ENCODE measurements at regions not wholly inside any gene's neighbourhood (a gene's known extent, or its start where the extent isn't known, plus 50 kb on each side); places are given as distances from the start of the nearest gene placed in this dataset.
"Not testable (repeated sequence)": the region's sequence is repeated elsewhere in the genome, so short reads cannot be mapped to it uniquely, and the experiment has no call there.

- Mint-ChIP-seq H3K4me1 (no peaks in the 10 kb centered on the region), H3K27me3 (ENCODE audit: low read depth) (no peaks in the 10 kb centered on the region), H3K9me3 (peaks cover 7% of the 10 kb centered on the region), H3K36me3 (ENCODE audit: low read depth) (no peaks in the 10 kb centered on the region), H3K4me3 (no peak overlapping the region), H3K27ac (no peak overlapping the region)
- TF ChIP-seq CTCF (IDR thresholded peaks at IDR 0.05; ENCODE audit: unreplicated experiment in 3 of 3) = no peak
These were observed 71.3 kb upstream of the PKN2 start for GRCh38 chr1:88612773-88613172.

GRCh38 chr1:88618331-88618730, 65.7 kb upstream of the PKN2 start:
- peaks cover 39% of the 10 kb centered on the region for H3K9me3 Mint-ChIP-seq
- H3K4me3 Mint-ChIP-seq = no peak overlapping the region
- peaks cover 4% of the 10 kb centered on the region for H3K36me3 Mint-ChIP-seq (ENCODE audit: low read depth)
- no peak for TF ChIP-seq CTCF (IDR thresholded peaks at IDR 0.05; ENCODE audit: unreplicated experiment in 3 of 3)
- H3K27ac Mint-ChIP-seq = no peak overlapping the region
- H3K27me3 Mint-ChIP-seq (ENCODE audit: low read depth) = no peaks in the 10 kb centered on the region
- no peaks in the 10 kb centered on the region for H3K4me1 Mint-ChIP-seq

- not testable (repeated sequence) for H3K36me3 Mint-ChIP-seq (ENCODE audit: low read depth); H3K4me3 Mint-ChIP-seq; H3K27me3 Mint-ChIP-seq (ENCODE audit: low read depth); H3K4me1 Mint-ChIP-seq; H3K27ac Mint-ChIP-seq
- H3K9me3 Mint-ChIP-seq = peaks cover 30% of the 10 kb centered on the region
These were observed 61.0 kb upstream of the PKN2 start for GRCh38 chr1:88623101-88623500.

Data from nephron (organoid).